Central memory CD4-positive, alpha-beta T cell (primary cell): ENCODE measurements at regions not wholly inside any gene's neighbourhood (a gene's known extent, or its start where the extent isn't known, plus 50 kb on each side); places are given as distances from the start of the nearest gene placed in this dataset.
A peak's percentile ranks its signal among the peaks of the same experiment; 100 is the strongest.
"Not testable (repeated sequence)": the region's sequence is repeated elsewhere in the genome, so short reads cannot be mapped to it uniquely, and the experiment has no call there.

Experiments
- DNase-seq: peaks from one replicate; pipeline ENCODE4 v3.0.0; 2022

- not testable (repeated sequence) for DNase-seq
These were observed 392.9 kb downstream of the SEC14L1 start for GRCh38 chr17:77533697-77534096.

- DNase-seq, result no peak
These were observed 393.4 kb downstream of the SEC14L1 start for GRCh38 chr17:77534137-77534536.

- no peak for DNase-seq
These were observed 394.7 kb downstream of the SEC14L1 start for GRCh38 chr17:77535435-77535834.

GRCh38 chr17:77535892-77536291 is 395.1 kb downstream of the SEC14L1 start:
- no peak for DNase-seq

DNA sequence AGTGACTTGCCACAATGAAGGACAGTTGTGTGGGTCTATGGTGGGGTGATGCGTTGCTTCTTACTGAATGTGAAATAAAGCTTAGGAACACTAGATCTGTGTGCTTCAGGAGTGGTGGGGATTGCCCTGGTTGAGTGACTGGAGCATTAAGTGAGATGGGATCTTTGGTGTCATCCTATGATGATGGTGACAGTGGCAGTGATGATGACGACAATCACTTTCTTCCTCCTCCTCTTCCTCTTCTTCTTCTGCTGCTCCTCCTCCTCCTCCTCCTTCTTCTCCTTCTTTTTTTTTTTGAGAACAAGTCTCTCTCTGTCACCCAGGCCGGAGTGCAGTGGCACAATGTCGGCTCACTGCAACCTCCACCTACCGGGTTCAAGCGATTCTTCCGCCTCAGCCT is 396.8 kb downstream of the SEC14L1 start:
- no peak for DNase-seq

DNA sequence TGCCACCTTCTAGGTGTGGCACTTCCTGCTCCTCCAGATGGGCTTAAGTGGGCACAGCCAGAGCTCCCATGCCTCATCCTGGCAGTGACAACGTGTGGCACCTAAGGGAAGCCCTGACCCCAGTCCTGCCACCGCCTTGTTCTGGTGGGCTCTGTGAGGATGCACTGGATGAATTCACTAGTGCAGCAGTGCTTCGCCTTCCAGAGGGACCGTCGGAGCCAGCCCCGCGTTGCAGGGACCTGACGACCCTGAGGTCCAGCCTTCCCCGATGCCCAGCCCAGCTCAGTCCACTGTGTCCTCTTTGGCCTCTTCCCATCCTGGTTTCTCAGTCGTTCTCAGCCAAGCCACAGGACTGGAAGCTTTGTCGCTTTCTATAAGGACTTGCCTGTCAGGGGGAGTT is 399.8 kb downstream of the SEC14L1 start:
- no peak for DNase-seq

DNA sequence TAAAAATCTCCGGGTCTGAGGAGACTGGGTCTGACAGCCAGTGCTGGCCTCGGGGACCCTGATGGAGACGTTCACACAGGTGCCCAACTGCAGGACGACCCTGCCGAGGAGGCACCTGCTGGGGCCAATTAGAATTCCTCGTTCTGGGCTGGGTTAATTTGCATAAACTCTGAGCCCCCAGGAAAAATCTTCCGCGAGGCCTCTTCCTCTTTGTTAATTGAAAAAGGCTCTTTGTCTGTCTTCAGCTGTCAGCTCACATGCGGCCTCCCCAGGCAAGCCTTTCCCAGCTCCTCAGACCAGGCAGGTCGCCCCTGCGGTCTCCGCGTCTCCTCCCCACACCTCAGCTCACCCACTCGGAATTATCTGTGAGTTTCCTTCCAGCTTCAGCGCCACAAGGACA is 400.2 kb downstream of the SEC14L1 start:
- DNase-seq, result no peak

DNA sequence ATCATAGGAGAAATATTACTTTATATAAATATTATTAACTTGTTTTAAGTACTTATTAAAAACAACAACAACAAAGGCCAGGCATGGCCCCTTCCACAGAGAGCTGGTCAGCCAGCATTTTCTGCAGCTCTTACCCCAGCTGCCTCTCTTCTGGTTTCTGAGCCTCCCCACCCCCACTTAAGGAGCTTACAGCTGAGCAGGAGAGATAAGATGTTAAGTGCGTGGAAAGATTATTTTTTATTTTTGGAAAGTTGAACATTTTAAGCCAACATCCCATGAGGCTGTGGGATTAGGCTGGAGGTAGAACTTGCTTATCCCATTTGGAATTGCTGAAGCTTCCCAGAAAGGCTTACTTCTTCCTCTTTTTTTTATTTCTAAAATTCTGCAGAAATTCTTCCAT is 401.2 kb downstream of the SEC14L1 start:
- no peak for DNase-seq

DNA sequence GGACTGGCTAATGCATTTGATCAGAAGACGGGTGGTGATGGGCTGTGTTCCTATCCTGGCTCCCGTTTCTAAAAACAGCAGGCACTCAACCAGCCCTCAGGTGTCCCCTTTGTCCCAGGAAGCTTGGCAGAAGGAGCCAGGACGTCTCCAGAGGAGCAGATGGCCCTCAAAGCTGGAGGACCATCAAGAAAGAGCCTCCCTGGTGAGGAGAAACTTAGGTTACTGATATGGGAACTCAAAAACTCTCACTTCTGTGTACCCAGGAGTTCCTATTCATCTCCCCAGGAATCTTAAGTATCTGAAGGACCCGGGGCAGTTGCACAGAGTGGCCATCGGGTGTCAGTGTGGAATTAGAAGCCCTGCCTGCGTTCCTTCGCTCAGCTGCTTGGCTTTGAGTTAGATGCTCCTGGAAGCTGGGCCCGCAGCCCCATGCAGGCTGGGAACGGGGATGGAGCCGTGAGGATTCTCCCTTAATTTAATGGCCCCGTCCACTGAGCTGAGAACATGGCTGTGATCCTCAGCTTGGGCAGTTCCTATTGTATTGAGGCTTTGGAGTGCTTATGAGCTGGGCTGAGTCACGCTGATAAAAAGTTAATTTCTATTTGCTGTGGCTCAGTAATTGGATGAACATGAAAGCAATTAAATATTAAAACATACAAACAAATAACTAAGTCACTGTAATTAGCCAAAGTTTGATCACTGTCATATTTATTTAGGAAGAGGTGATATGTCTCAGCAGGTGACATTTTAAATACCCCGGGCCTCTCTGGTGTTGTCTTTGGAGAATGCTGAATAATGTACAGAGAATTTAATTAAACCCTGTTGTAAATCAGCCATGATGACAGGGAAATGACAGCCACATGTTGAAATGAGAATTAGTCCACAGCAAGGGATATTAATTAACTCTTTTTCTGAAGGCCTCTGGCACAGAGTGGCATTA is 402.1 kb downstream of the SEC14L1 start:
- DNase-seq, result peak; percentile 43

- DNase-seq, result no peak
These were observed 403.0 kb downstream of the SEC14L1 start for GRCh38 chr17:77543801-77544200.

GRCh38 chr17:77544347-77545110 is 403.8 kb downstream of the SEC14L1 start:
- no peak for DNase-seq

GRCh38 chr17:77546772-77547241 is 406.0 kb downstream of the SEC14L1 start:
- DNase-seq, result no peak

DNA sequence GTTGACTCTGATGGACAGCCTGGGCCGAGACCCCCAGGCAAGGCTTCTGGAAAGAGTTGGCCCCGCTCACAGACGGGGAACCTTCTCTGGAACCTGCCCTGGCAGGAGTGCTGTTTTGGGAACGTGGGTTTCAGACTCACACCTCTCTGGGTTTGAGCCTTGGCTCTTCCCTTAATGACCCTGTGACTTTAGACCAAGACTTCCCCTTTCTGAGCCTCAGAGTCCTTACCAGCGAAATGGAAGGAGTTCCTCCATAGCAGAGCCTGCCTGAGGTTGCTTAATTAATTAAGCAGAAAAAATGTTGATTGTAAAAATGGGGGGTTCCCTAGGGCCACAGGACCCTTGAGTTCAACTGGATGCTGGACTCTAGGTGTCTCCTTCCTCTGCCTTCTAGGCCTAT is 408.2 kb downstream of the SEC14L1 start:
- DNase-seq, result no peak

DNA sequence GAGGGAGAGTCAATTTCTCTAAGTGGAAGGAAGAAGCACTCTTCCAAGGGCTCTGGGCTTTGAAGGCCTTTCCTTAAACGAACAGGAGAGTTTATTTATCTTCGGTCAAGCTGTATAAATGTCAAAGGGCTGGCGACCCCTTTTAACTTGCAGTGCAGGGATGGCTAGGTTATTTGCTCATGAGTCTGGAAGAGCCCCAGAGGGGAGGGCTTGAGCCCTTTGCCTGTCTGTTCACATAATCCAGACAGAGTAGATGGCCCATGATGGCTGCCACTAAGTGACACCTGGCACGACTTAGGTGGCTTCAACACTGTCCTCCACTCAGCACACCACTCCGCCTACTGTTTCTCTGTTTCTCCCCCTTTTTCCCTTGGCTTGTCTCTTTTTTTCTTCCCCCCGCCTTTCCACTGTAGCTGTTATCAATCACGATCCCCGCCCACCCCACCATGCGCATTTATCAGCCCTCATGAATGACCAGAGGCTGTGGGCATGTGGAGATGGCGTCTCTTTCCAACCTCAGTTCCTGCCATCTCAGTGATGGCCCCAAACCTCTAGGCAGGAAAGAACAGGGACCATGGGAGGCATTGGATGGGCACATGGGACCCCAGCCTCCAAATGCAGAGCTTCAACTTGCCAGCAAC is 408.7 kb upstream of the TNRC6C start:
- no peak for DNase-seq

- no peak for DNase-seq
These were observed 404.9 kb upstream of the TNRC6C start for GRCh38 chr17:77553459-77554066.

DNA sequence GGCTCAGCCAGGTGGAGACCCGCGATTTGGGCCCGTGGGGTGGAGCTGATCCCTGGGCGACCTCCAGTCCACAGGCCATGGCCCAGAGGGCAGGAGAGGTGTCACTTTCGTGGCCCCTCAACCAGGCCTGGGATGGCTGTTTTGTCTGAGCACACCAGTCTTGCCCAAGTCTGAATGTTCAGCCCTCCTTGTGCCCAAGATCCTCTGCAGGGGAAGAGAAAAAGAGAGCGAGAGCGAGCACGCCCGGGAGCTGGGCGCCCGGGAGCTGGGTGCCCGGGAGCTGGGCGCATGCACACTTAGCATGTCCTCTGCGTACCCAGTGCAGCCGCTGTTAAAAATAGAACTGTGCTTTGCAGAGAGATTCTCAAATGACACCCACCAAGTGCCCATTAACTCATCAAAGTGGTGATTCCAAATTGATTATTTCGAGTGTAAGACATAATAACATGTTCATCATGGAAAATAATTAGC is 403.3 kb upstream of the TNRC6C start:
- DNase-seq, result no peak

GRCh38 chr17:77555741-77556291 is 402.7 kb upstream of the TNRC6C start:
- no peak for DNase-seq

GRCh38 chr17:77556383-77557061 is 402.0 kb upstream of the TNRC6C start:
- DNase-seq, result no peak

DNA sequence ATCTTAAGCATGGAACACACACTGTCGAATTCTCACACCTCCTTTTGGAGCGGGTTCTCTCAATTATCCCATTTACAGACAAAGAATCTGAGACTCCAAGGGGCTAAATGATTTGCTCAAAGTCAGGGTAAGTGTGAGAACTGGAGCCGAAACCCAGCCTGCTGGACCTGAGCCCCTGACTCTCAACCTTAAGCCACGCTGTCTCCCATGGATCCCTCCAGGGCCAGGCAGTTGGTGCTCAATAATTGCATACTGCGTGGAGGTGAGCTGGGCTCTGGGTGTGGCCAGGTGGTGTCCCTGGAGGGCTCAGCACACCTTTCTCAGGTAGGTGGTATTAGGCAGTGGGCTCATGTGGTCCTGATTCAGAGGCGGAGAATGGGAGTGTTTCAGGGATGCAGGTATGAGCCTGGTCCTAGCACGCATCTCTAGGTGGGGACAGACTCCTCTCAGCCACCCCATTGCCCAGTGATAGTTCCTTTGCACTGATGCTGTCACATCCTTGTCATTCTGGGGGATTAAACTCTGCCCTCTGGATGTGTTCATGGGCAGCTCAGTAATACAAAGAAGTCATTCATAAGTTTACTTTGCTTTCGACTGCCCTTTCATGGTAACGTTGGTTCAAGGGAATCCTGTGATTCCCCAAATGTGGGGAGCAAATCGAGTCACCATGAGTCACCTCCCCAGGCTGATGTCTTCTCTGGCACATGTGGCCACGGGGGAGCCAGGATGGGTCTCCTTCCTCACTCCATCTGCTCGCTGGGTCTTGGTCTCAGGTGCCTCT is 399.5 kb upstream of the TNRC6C start:
- DNase-seq, result no peak

GRCh38 chr17:77560381-77560780 is 398.1 kb upstream of the TNRC6C start:
- no peak for DNase-seq

DNA sequence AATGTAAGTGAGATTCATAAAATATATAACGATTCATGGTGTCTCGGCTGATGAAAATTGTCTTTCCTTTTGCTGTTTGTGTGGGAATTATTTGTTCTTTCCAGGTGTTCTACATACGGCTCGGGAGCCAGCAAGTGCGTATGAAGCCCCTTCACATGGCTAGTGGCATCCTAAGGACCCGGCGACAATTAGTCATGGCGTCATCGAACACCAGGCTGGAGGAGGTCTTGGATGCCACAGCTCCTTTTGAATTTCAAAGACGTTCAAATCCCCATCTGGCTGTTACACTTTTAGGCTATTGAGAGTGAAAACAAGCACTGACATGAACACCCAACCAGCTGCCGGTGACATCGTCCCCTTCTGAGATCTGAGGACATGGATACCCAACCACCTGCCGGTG is 397.7 kb upstream of the TNRC6C start:
- no peak for DNase-seq
